ENCODE measurements at regions not wholly inside any gene's neighbourhood (a gene's known extent, or its start where the extent isn't known, plus 50 kb on each side); places are given as distances from the start of the nearest gene placed in this dataset.
"Not testable (repeated sequence)": the region's sequence is repeated elsewhere in the genome, so short reads cannot be mapped to it uniquely, and the experiment has no call there.

- peaks cover 21% of the 10 kb centered on the region for H3K36me3 Mint-ChIP-seq (ENCODE audit: insufficient read depth)
- no peak for ATAC-seq (replicated peaks)
- H3K27me3 Mint-ChIP-seq: no peaks in the 10 kb centered on the region
- peaks cover 5 to 7% of the 10 kb centered on the region in 2 donors for H3K4me1 Mint-ChIP-seq (ENCODE audit: low read depth in 2 of 2)
- H3K4me3 Mint-ChIP-seq: no peak overlapping the region
- H3K9me3 Mint-ChIP-seq: no peaks in the 10 kb centered on the region
- no peak overlapping the region for H3K27ac Mint-ChIP-seq
- DNase-seq: no peak
Measured at GRCh38 chr2:62407838-62408237, 98.2 kb downstream of the TMEM17 start.

- H3K4me1 Mint-ChIP-seq (ENCODE audit: low read depth in 2 of 2): peaks cover 2 to 5% of the 10 kb centered on the region in 2 donors
- H3K27ac Mint-ChIP-seq: no peak overlapping the region
- no peaks in the 10 kb centered on the region for H3K27me3 Mint-ChIP-seq
- no peak overlapping the region for H3K4me3 Mint-ChIP-seq
- H3K9me3 Mint-ChIP-seq: no peaks in the 10 kb centered on the region
- peaks cover 17% of the 10 kb centered on the region for H3K36me3 Mint-ChIP-seq (ENCODE audit: insufficient read depth)
- ATAC-seq (replicated peaks): no peak
- DNase-seq: no peak
Measured at GRCh38 chr2:62407401-62407800, 98.6 kb downstream of the TMEM17 start.

GRCh38 chr2:62406573-62407043 is 99.4 kb downstream of the TMEM17 start:
- Mint-ChIP-seq H3K27me3 (no peaks in the 10 kb centered on the region), H3K4me1 (ENCODE audit: low read depth in 2 of 2) (no peaks in the 10 kb centered on the region), H3K4me3 (no peak overlapping the region), H3K27ac (no peak overlapping the region), H3K9me3 (no peaks in the 10 kb centered on the region), H3K36me3 (ENCODE audit: insufficient read depth) (peaks cover 9% of the 10 kb centered on the region)
- no peak for ATAC-seq (replicated peaks)
- DNase-seq: no peak

- DNase-seq: no peak
- Mint-ChIP-seq H3K4me1 (ENCODE audit: low read depth in 2 of 2) (no peaks in the 10 kb centered on the region), H3K36me3 (ENCODE audit: insufficient read depth) (peaks cover 3% of the 10 kb centered on the region), H3K9me3 (no peaks in the 10 kb centered on the region), H3K4me3 (no peak overlapping the region), H3K27ac (no peak overlapping the region), H3K27me3 (no peaks in the 10 kb centered on the region)
- ATAC-seq (replicated peaks): no peak
Measured at GRCh38 chr2:62404913-62405312, 101.1 kb downstream of the TMEM17 start.

GRCh38 chr2:62402156-62402555 is 103.8 kb downstream of the TMEM17 start:
- ATAC-seq (replicated peaks) (no peak), DNase-seq (no peak)
- Mint-ChIP-seq H3K9me3 (no peaks in the 10 kb centered on the region), H3K36me3 (ENCODE audit: insufficient read depth) (no peaks in the 10 kb centered on the region), H3K4me1 (ENCODE audit: low read depth in 2 of 2) (no peaks in the 10 kb centered on the region), H3K27ac (no peak overlapping the region), H3K4me3 (no peak overlapping the region), H3K27me3 (peaks cover 0 to 9% of the 10 kb centered on the region in 2 donors)

- Mint-ChIP-seq H3K4me3 (no peak overlapping the region), H3K36me3 (ENCODE audit: insufficient read depth) (no peaks in the 10 kb centered on the region), H3K27ac (no peak overlapping the region), H3K4me1 (ENCODE audit: low read depth in 2 of 2) (no peaks in the 10 kb centered on the region), H3K27me3 (peaks cover 0 to 20% of the 10 kb centered on the region in 2 donors), H3K9me3 (no peaks in the 10 kb centered on the region)
- DNase-seq (no peak), ATAC-seq (replicated peaks) (no peak)
Measured at GRCh38 chr2:62398356-62398755, 107.6 kb downstream of the TMEM17 start.

- Mint-ChIP-seq H3K4me1 (ENCODE audit: low read depth in 2 of 2) (no peaks in the 10 kb centered on the region), H3K36me3 (ENCODE audit: insufficient read depth) (no peaks in the 10 kb centered on the region), H3K27ac (no peak overlapping the region), H3K4me3 (no peak overlapping the region), H3K27me3 (peaks cover 0 to 28% of the 10 kb centered on the region in 2 donors), H3K9me3 (no peaks in the 10 kb centered on the region)
- DNase-seq (no peak), ATAC-seq (replicated peaks) (no peak)
Measured at GRCh38 chr2:62396880-62397279, 109.1 kb downstream of the TMEM17 start.

GRCh38 chr2:62393293-62393692 is 112.7 kb downstream of the TMEM17 start:
- Mint-ChIP-seq H3K4me1 (ENCODE audit: low read depth in 2 of 2) (no peaks in the 10 kb centered on the region), H3K4me3 (no peak overlapping the region), H3K9me3 (no peaks in the 10 kb centered on the region), H3K27me3 (peaks cover 0 to 26% of the 10 kb centered on the region in 2 donors), H3K27ac (no peak overlapping the region), H3K36me3 (ENCODE audit: insufficient read depth) (no peaks in the 10 kb centered on the region)
- no peak for DNase-seq
- no peak for ATAC-seq (replicated peaks)

GRCh38 chr2:62391696-62392095 is 114.3 kb downstream of the TMEM17 start:
- no peaks in the 10 kb centered on the region for H3K36me3 Mint-ChIP-seq (ENCODE audit: insufficient read depth)
- no peak overlapping the region for H3K27ac Mint-ChIP-seq
- peaks cover 0 to 19% of the 10 kb centered on the region in 2 donors for H3K27me3 Mint-ChIP-seq
- H3K4me1 Mint-ChIP-seq (ENCODE audit: low read depth in 2 of 2): no peaks in the 10 kb centered on the region
- no peak for DNase-seq
- ATAC-seq (replicated peaks): no peak
- no peak overlapping the region for H3K4me3 Mint-ChIP-seq
- no peaks in the 10 kb centered on the region for H3K9me3 Mint-ChIP-seq

GRCh38 chr2:62386378-62386777 is 119.6 kb downstream of the TMEM17 start:
- H3K27me3 Mint-ChIP-seq, H3K9me3 Mint-ChIP-seq: not testable (repeated sequence)

GRCh38 chr2:62383846-62384245 is 122.1 kb downstream of the TMEM17 start:
- H3K4me1 Mint-ChIP-seq (ENCODE audit: low read depth in 2 of 2): peaks cover 0 to 3% of the 10 kb centered on the region in 2 donors
- DNase-seq: no peak
- no peaks in the 10 kb centered on the region for H3K9me3 Mint-ChIP-seq

More at GRCh38 chr2:62386378-62386777, 119.6 kb downstream of the TMEM17 start:
- not testable (repeated sequence) for DNase-seq; H3K4me1 Mint-ChIP-seq (ENCODE audit: low read depth in 2 of 2); H3K36me3 Mint-ChIP-seq (ENCODE audit: insufficient read depth); H3K27ac Mint-ChIP-seq; H3K4me3 Mint-ChIP-seq; ATAC-seq (replicated peaks)

GRCh38 chr2:62382757-62383156 is 123.2 kb downstream of the TMEM17 start:
- Mint-ChIP-seq H3K9me3 (no peaks in the 10 kb centered on the region), H3K27me3 (no peaks in the 10 kb centered on the region), H3K4me3 (no peak overlapping the region), H3K27ac (no peak overlapping the region), H3K36me3 (ENCODE audit: insufficient read depth) (no peaks in the 10 kb centered on the region), H3K4me1 (ENCODE audit: low read depth in 2 of 2) (peaks cover 0 to 3% of the 10 kb centered on the region in 2 donors)
- DNase-seq (no peak), ATAC-seq (replicated peaks) (no peak)

More at GRCh38 chr2:62383846-62384245, 122.1 kb downstream of the TMEM17 start:
- no peak overlapping the region for H3K4me3 Mint-ChIP-seq
- no peaks in the 10 kb centered on the region for H3K27me3 Mint-ChIP-seq
- no peak overlapping the region for H3K27ac Mint-ChIP-seq
- no peaks in the 10 kb centered on the region for H3K36me3 Mint-ChIP-seq (ENCODE audit: insufficient read depth)
- ATAC-seq (replicated peaks): no peak

- Mint-ChIP-seq H3K4me3 (no peak overlapping the region), H3K9me3 (no peaks in the 10 kb centered on the region), H3K4me1 (ENCODE audit: low read depth in 2 of 2) (peaks cover 0 to 3% of the 10 kb centered on the region in 2 donors), H3K27me3 (no peaks in the 10 kb centered on the region), H3K27ac (no peak overlapping the region), H3K36me3 (ENCODE audit: insufficient read depth) (no peaks in the 10 kb centered on the region)
- no peak for DNase-seq
- no peak for ATAC-seq (replicated peaks)
Measured at GRCh38 chr2:62382122-62382521, 123.9 kb downstream of the TMEM17 start.

GRCh38 chr2:62381656-62382055 is 124.3 kb downstream of the TMEM17 start:
- H3K9me3 Mint-ChIP-seq: no peaks in the 10 kb centered on the region
- ATAC-seq (replicated peaks): no peak
- peaks cover 0 to 3% of the 10 kb centered on the region in 2 donors for H3K4me1 Mint-ChIP-seq (ENCODE audit: low read depth in 2 of 2)
- no peak overlapping the region for H3K27ac Mint-ChIP-seq
- H3K27me3 Mint-ChIP-seq: no peaks in the 10 kb centered on the region
- H3K4me3 Mint-ChIP-seq: no peak overlapping the region
- no peaks in the 10 kb centered on the region for H3K36me3 Mint-ChIP-seq (ENCODE audit: insufficient read depth)
- no peak for DNase-seq

GRCh38 chr2:62379566-62379965 is 126.4 kb downstream of the TMEM17 start:
- Mint-ChIP-seq H3K36me3 (ENCODE audit: insufficient read depth) (no peaks in the 10 kb centered on the region), H3K27me3 (no peaks in the 10 kb centered on the region), H3K27ac (no peak overlapping the region), H3K9me3 (no peaks in the 10 kb centered on the region), H3K4me3 (no peak overlapping the region), H3K4me1 (ENCODE audit: low read depth in 2 of 2) (peaks cover 0 to 3% of the 10 kb centered on the region in 2 donors)
- DNase-seq (no peak), ATAC-seq (replicated peaks) (no peak)

All from effector memory CD8-positive, alpha-beta T cell (primary cell).